Stimulated activated CD8-positive, alpha-beta memory T cell treated with anti-CD3 and anti-CD28 coated beads, Interleukin-12 subunit alpha, Interleukin-12 subunit beta, amount 100 ng/mL, for 1 hour (primary cell): ENCODE measurements at regions not wholly inside any gene's neighbourhood (a gene's known extent, or its start where the extent isn't known, plus 50 kb on each side); places are given as distances from the start of the nearest gene placed in this dataset.

Experiments
- DNase-seq: peaks from one replicate; pipeline ENCODE4 v3.0.0-alpha.2; 2020; ENCODE audit warnings: low read depth

GRCh38 chr16:11401161-11402050, 56.1 kb downstream of the RMI2 start:
- no peak for DNase-seq

GRCh38 chr16:11402051-11402744, 56.9 kb downstream of the RMI2 start:
- DNase-seq, result no peak

GRCh38 chr16:11402745-11403533, 57.7 kb downstream of the RMI2 start:
- no peak for DNase-seq

GRCh38 chr16:11403534-11403795, 58.2 kb downstream of the RMI2 start:
- DNase-seq, result no peak

GRCh38 chr16:11403920-11404319, 58.7 kb downstream of the RMI2 start:
- DNase-seq, result no peak

- no peak for DNase-seq
Observed at GRCh38 chr16:11404603-11405002, 59.3 kb downstream of the RMI2 start.

- DNase-seq, result peak; percentile 19
Observed at GRCh38 chr16:11405331-11406176, 60.3 kb downstream of the RMI2 start.

- no peak for DNase-seq
Observed at GRCh38 chr16:11406177-11406560, 60.9 kb downstream of the RMI2 start.

GRCh38 chr16:11407047-11407982, 62.1 kb downstream of the RMI2 start:
- DNase-seq, result peak; percentile 45

- no peak for DNase-seq
Observed at GRCh38 chr16:11408216-11408615, 63.0 kb downstream of the RMI2 start.

- no peak for DNase-seq
Observed at GRCh38 chr16:11409398-11409797, 64.1 kb downstream of the RMI2 start.

- DNase-seq, result no peak
Observed at GRCh38 chr16:11410376-11411058, 65.3 kb downstream of the RMI2 start.

- DNase-seq, result no peak
Observed at GRCh38 chr16:11411059-11411550, 65.8 kb downstream of the RMI2 start.

- DNase-seq, result no peak
Observed at GRCh38 chr16:11412175-11412904, 67.1 kb downstream of the RMI2 start.

GRCh38 chr16:11412965-11413887, 68.0 kb downstream of the RMI2 start:
- no peak for DNase-seq

GRCh38 chr16:11413907-11414595, 68.8 kb downstream of the RMI2 start:
- DNase-seq, result no peak
